GM12891 (cell line): ENCODE measurements at regions not wholly inside any gene's neighbourhood (a gene's known extent, or its start where the extent isn't known, plus 50 kb on each side); places are given as distances from the start of the nearest gene placed in this dataset.

Experiments
- POLR2A ChIP-seq: IDR thresholded peaks from 2 replicates; pipeline ENCODE4 v1.6.1; 2011; ENCODE audit warnings: low read depth, low read length, control low read depth
- POLR2AphosphoS5 ChIP-seq: IDR thresholded peaks from 2 replicates; pipeline ENCODE4 v1.6.1; 2011; ENCODE audit warnings: low read depth, low read length, control low read depth
- SPI1 ChIP-seq: IDR thresholded peaks from 2 replicates; pipeline ENCODE4 v1.6.1; 2011; ENCODE audit warnings: low read depth, low read length, control low read depth
- TAF1 ChIP-seq: IDR thresholded peaks from 2 replicates; pipeline ENCODE4 v1.6.1; 2011; ENCODE audit warnings: low read depth, low read length, control low read depth

- TF ChIP-seq POLR2AphosphoS5 (no peak), POLR2A (no peak), TAF1 (no peak), SPI1 (no peak)
These were observed 825.2 kb upstream of the SALL3 start for GRCh38 chr18:78154444-78154843.
